HuH-7 (cell line): ENCODE measurements at regions not wholly inside any gene's neighbourhood (a gene's known extent, or its start where the extent isn't known, plus 50 kb on each side); places are given as distances from the start of the nearest gene placed in this dataset.

Source experiments
- DNase-seq: peaks from one replicate; pipeline ENCODE4 v3.0.0; 2011; ENCODE audit warnings: low spot score

- no peak for DNase-seq
Observed at GRCh38 chr11:115691030-115691429, 186.8 kb upstream of the CADM1 start.

- no peak for DNase-seq
Observed at GRCh38 chr11:115687934-115688333, 183.7 kb upstream of the CADM1 start.

- no peak for DNase-seq
Observed at GRCh38 chr11:115684699-115685098, 180.5 kb upstream of the CADM1 start.

- DNase-seq, result no peak
Observed at GRCh38 chr11:115684135-115684534, 179.9 kb upstream of the CADM1 start.

- DNase-seq, result no peak
Observed at GRCh38 chr11:115682888-115683287, 178.7 kb upstream of the CADM1 start.

- DNase-seq, result no peak
Observed at GRCh38 chr11:115682101-115682500, 177.9 kb upstream of the CADM1 start.

GRCh38 chr11:115679945-115680344 is 175.7 kb upstream of the CADM1 start:
- no peak for DNase-seq

- peak; percentile 47 for DNase-seq
Observed at GRCh38 chr11:115678942-115679341, 174.7 kb upstream of the CADM1 start.

GRCh38 chr11:115677190-115677589 is 173.0 kb upstream of the CADM1 start:
- no peak for DNase-seq

- DNase-seq, result no peak
Observed at GRCh38 chr11:115676768-115677167, 172.6 kb upstream of the CADM1 start.

- DNase-seq, result no peak
Observed at GRCh38 chr11:115676206-115676605, 172.0 kb upstream of the CADM1 start.

- no peak for DNase-seq
Observed at GRCh38 chr11:115674937-115675544, 170.8 kb upstream of the CADM1 start.

- DNase-seq, result no peak
Observed at GRCh38 chr11:115674176-115674936, 170.1 kb upstream of the CADM1 start.

GRCh38 chr11:115673720-115674119 is 169.5 kb upstream of the CADM1 start:
- no peak for DNase-seq

GRCh38 chr11:115672999-115673411 is 168.8 kb upstream of the CADM1 start:
- no peak for DNase-seq

GRCh38 chr11:115672412-115672811 is 168.2 kb upstream of the CADM1 start:
- no peak for DNase-seq

GRCh38 chr11:115670538-115671205 is 166.5 kb upstream of the CADM1 start:
- no peak for DNase-seq

GRCh38 chr11:115665958-115666357 is 161.7 kb upstream of the CADM1 start:
- no peak for DNase-seq

GRCh38 chr11:115665175-115665821 is 161.1 kb upstream of the CADM1 start:
- DNase-seq, result no peak

- no peak for DNase-seq
Observed at GRCh38 chr11:115664313-115664712, 160.1 kb upstream of the CADM1 start.

GRCh38 chr11:115663790-115664189 is 159.6 kb upstream of the CADM1 start:
- DNase-seq, result no peak

- no peak for DNase-seq
Observed at GRCh38 chr11:115660030-115660805, 156.0 kb upstream of the CADM1 start.
